Breast epithelium (tissue), 4 donors: ENCODE measurements at regions not wholly inside any gene's neighbourhood (a gene's known extent, or its start where the extent isn't known, plus 50 kb on each side); places are given as distances from the start of the nearest gene placed in this dataset.

Experiments used
- DNase-seq, 2 donors: peaks; one replicate each; pipeline ENCODE4 v3.0.0-alpha.2; 2019; ENCODE audit warnings: low spot score in 2 of 2
- H3K27ac ChIP-seq, 2 donors: fragments of 200-600 bp; sonication (generic) in 1 of 2; one replicate each; pipeline ENCODE4 v1.5.1; 2016 to 2019; ENCODE audit warnings: mild to moderate bottlenecking in 1 of 2
- H3K27me3 ChIP-seq, 2 donors: fragments of 200-600 bp; sonication (generic) in 1 of 2; one replicate each; pipeline versions ENCODE4 v1.5.1 to v1.6.0; 2017 to 2019; ENCODE audit warnings: control low read depth in 1 of 2, mild to moderate bottlenecking in 1 of 2
- H3K36me3 ChIP-seq: fragments of 200-600 bp; one replicate; pipeline ENCODE4 v1.5.1; 2019
- H3K4me1 ChIP-seq, 2 donors: fragments of 200-600 bp; sonication (generic); one replicate each; pipeline ENCODE4 v1.5.1; 2016 to 2019; ENCODE audit warnings: control low read depth in 1 of 2
- H3K4me3 ChIP-seq, 3 donors: fragments of 200-600 bp; sonication (generic); 1 replicate in 2 of 3; 2 replicates in 1 of 3; pipeline ENCODE4 v1.5.1; 2016 to 2019; ENCODE audit warnings: mild to moderate bottlenecking in 3 of 3, moderate library complexity in 2 of 3
- H3K9me3 ChIP-seq, 2 donors: fragments of 200-600 bp; sonication (generic) in 1 of 2; one replicate each; pipeline ENCODE4 v1.5.1; 2016 to 2019; ENCODE audit warnings: control low read depth in 1 of 2
- CTCF ChIP-seq, 3 donors: fragments of 450-650 bp; IDR thresholded peaks; one replicate each; pipeline ENCODE4 v1.5.1; 2016 to 2017; ENCODE audit warnings: antibody characterized with exemption in 3 of 3, mild to moderate bottlenecking in 3 of 3, moderate library complexity in 3 of 3
- POLR2A ChIP-seq: fragments of 450-650 bp; IDR thresholded peaks from one replicate; pipeline ENCODE4 v1.6.1; 2016; ENCODE audit warnings: antibody characterized with exemption, mild to moderate bottlenecking, moderate library complexity
- POLR2AphosphoS5 ChIP-seq, 3 donors: sonication (generic); formaldehyde crosslinking; IDR thresholded peaks; one replicate each; pipeline ENCODE4 v1.6.1; 2017; ENCODE audit warnings: antibody characterized with exemption in 3 of 3
- intact Hi-C: fragments of 100-400 bp; cut with DNase I; formaldehyde crosslinking; loops from one replicate; pipeline ENCODE4 v1.15.1; 2023; ENCODE audit warnings: low total_unique reads

- no peaks in the 10 kb centered on the region for H3K9me3 ChIP-seq
- intact Hi-C loops: no loop called here
- TF ChIP-seq POLR2A: no peak
- TF ChIP-seq CTCF (IDR thresholded peaks at IDR 0.05): no peak
- no peak for TF ChIP-seq POLR2AphosphoS5 (IDR thresholded peaks at IDR 0.05)
- no peak overlapping the region for H3K4me3 ChIP-seq
- no peaks in the 10 kb centered on the region for H3K4me1 ChIP-seq
- H3K27me3 ChIP-seq: no peaks in the 10 kb centered on the region
- H3K27ac ChIP-seq: no peak overlapping the region
- H3K36me3 ChIP-seq: no peaks in the 10 kb centered on the region
- DNase-seq: no peak
Observed at GRCh38 chr3:118298133-118298532, 736.5 kb downstream of the IGSF11 start.

- no peak for TF ChIP-seq POLR2A
- TF ChIP-seq POLR2AphosphoS5 (IDR thresholded peaks at IDR 0.05): no peak
- TF ChIP-seq CTCF (IDR thresholded peaks at IDR 0.05): no peak
- Histone ChIP-seq H3K9me3 (no peaks in the 10 kb centered on the region), H3K4me3 (no peak overlapping the region), H3K27ac (no peak overlapping the region), H3K4me1 (no peaks in the 10 kb centered on the region), H3K27me3 (no peaks in the 10 kb centered on the region), H3K36me3 (no peaks in the 10 kb centered on the region)
- DNase-seq: no peak
- intact Hi-C loops: no loop called here
Observed at GRCh38 chr3:118304557-118304956, 730.1 kb downstream of the IGSF11 start.

- intact Hi-C loops: no loop called here
Observed at GRCh38 chr3:118332699-118333098, 701.9 kb downstream of the IGSF11 start.

GRCh38 chr3:118337649-118338048, 697.0 kb downstream of the IGSF11 start:
- intact Hi-C loops: no loop called here
- DNase-seq: no peak
- Histone ChIP-seq H3K4me1 (no peaks in the 10 kb centered on the region), H3K27ac (no peak overlapping the region), H3K36me3 (no peaks in the 10 kb centered on the region), H3K4me3 (no peak overlapping the region), H3K27me3 (no peaks in the 10 kb centered on the region), H3K9me3 (peaks cover 14 to 17% of the 10 kb centered on the region in 2 donors)
- no peak for TF ChIP-seq CTCF (IDR thresholded peaks at IDR 0.05)
- no peak for TF ChIP-seq POLR2AphosphoS5 (IDR thresholded peaks at IDR 0.05)
- no peak for TF ChIP-seq POLR2A

More at GRCh38 chr3:118332699-118333098, 701.9 kb downstream of the IGSF11 start:
- Histone ChIP-seq H3K27ac (no peak overlapping the region), H3K36me3 (no peaks in the 10 kb centered on the region), H3K9me3 (peaks cover 14 to 37% of the 10 kb centered on the region in 2 donors), H3K27me3 (no peaks in the 10 kb centered on the region), H3K4me1 (no peaks in the 10 kb centered on the region), H3K4me3 (no peak overlapping the region)
- DNase-seq: no peak
- no peak for TF ChIP-seq POLR2AphosphoS5 (IDR thresholded peaks at IDR 0.05)
- no peak for TF ChIP-seq POLR2A
- no peak for TF ChIP-seq CTCF (IDR thresholded peaks at IDR 0.05)

GRCh38 chr3:118347396-118348168, 687.1 kb downstream of the IGSF11 start:
- no peak overlapping the region for H3K4me3 ChIP-seq
- TF ChIP-seq POLR2A (no peak), POLR2AphosphoS5 (IDR thresholded peaks at IDR 0.05) (no peak), CTCF (IDR thresholded peaks at IDR 0.05) (no peak)
- H3K27me3 ChIP-seq: no peaks in the 10 kb centered on the region
- DNase-seq: no peak
- no peaks in the 10 kb centered on the region for H3K4me1 ChIP-seq
- intact Hi-C loops: no loop called here
- no peaks in the 10 kb centered on the region for H3K36me3 ChIP-seq
- H3K9me3 ChIP-seq: no peaks in the 10 kb centered on the region
- H3K27ac ChIP-seq: no peak overlapping the region
